GM23338 (cell line): ENCODE measurements at regions not wholly inside any gene's neighbourhood (a gene's known extent, or its start where the extent isn't known, plus 50 kb on each side); places are given as distances from the start of the nearest gene placed in this dataset.

Source experiments
- ATAC-seq: fragments of 200-7000 bp; cut with Tn5 transposase; 3 replicates; pipeline ENCODE4 v1.9.1; 2020
- DNase-seq: peaks from one replicate; pipeline ENCODE4 v3.0.0-alpha.2; 2015; ENCODE audit warnings: low spot score
- H2AFZ ChIP-seq: fragments of 200-600 bp; sonication (generic); 2 replicates; pipeline ENCODE4 v1.8.0; 2016; ENCODE audit warnings: antibody characterized with exemption, mild to moderate bottlenecking, moderate library complexity
- H3F3A ChIP-seq: fragments of 200-600 bp; sonication (generic); replicated peaks from 2 replicates; pipeline ENCODE4 v1.8.0; 2017; ENCODE audit warnings: antibody characterized with exemption, mixed run types, low read depth
- H3K27ac ChIP-seq: fragments of 200-600 bp; sonication (generic); 2 replicates; pipeline ENCODE4 v1.6.1; 2016; ENCODE audit warnings: low read depth
- H3K27me3 ChIP-seq: fragments of 200-600 bp; sonication (generic); 2 replicates; pipeline ENCODE4 v1.8.0; 2016; ENCODE audit warnings: mild to moderate bottlenecking, mixed run types, moderate library complexity; ENCODE audit not compliant: insufficient read depth
- H3K36me3 ChIP-seq: fragments of 200-600 bp; sonication (generic); 2 replicates; pipeline ENCODE4 v1.8.0; 2016; ENCODE audit warnings: mild to moderate bottlenecking; ENCODE audit not compliant: insufficient read depth
- H3K4me1 ChIP-seq: fragments of 200-600 bp; sonication (generic); 2 replicates; pipeline ENCODE4 v1.8.0; 2016; ENCODE audit warnings: mild to moderate bottlenecking, moderate library complexity; ENCODE audit not compliant: insufficient read depth
- H3K4me2 ChIP-seq: fragments of 200-600 bp; sonication (generic); 2 replicates; pipeline ENCODE4 v1.7.1; 2017; ENCODE audit warnings: mixed run types
- H3K4me3 ChIP-seq: fragments of 200-600 bp; sonication (generic); 2 replicates; pipeline ENCODE4 v1.6.1; 2016; ENCODE audit warnings: mixed run types
- H3K79me2 ChIP-seq: fragments of 200-600 bp; sonication (generic); replicated peaks from 2 replicates; pipeline ENCODE4 v1.8.0; 2017; ENCODE audit warnings: mild to moderate bottlenecking; ENCODE audit not compliant: insufficient read depth
- H3K9me2 ChIP-seq: fragments of 200-600 bp; sonication (generic); 2 replicates; pipeline ENCODE4 v1.8.0; 2017; ENCODE audit not compliant: insufficient read depth
- H4K20me1 ChIP-seq: fragments of 200-600 bp; sonication (generic); replicated peaks from 2 replicates; pipeline ENCODE4 v1.8.0; 2017; ENCODE audit warnings: mild to moderate bottlenecking; ENCODE audit not compliant: insufficient read depth
- H3K27ac Mint-ChIP-seq: 2 replicates; pipeline ENCODE4 v1.8.0; 2020; ENCODE audit warnings: inconsistent platforms, mild to moderate bottlenecking, moderate library complexity, mixed read lengths
- H3K27me3 Mint-ChIP-seq: 3 replicates; pipeline ENCODE4 v1.8.0; 2022; ENCODE audit warnings: low read depth, mild to moderate bottlenecking, moderate library complexity, mixed read lengths, inconsistent platforms; ENCODE audit not compliant: insufficient read depth, poor library complexity
- H3K36me3 Mint-ChIP-seq: 3 replicates; pipeline ENCODE4 v1.8.0; 2021; ENCODE audit warnings: low read depth, mild to moderate bottlenecking, inconsistent platforms, moderate library complexity, mixed read lengths
- H3K4me1 Mint-ChIP-seq: 3 replicates; pipeline ENCODE4 v1.8.0; 2020; ENCODE audit warnings: mild to moderate bottlenecking, inconsistent platforms, mixed read lengths
- H3K4me3 Mint-ChIP-seq: 3 replicates; pipeline ENCODE4 v1.8.0; 2021; ENCODE audit warnings: moderate library complexity, mild to moderate bottlenecking, inconsistent platforms, mixed read lengths
- H3K9me3 Mint-ChIP-seq: 3 replicates; pipeline ENCODE4 v1.8.0; 2020; ENCODE audit warnings: moderate library complexity, mild to moderate bottlenecking, inconsistent platforms, mixed read lengths
- CTCF ChIP-seq, 2 experiments: fragments of 200-600 bp in 1 of 2; sonication (generic) in 1 of 2; conservative IDR thresholded peaks; 2 replicates each; pipeline versions ENCODE4 v1.5.1 to v1.6.1; 2016 to 2017; ENCODE audit warnings: antibody characterized with exemption in 2 of 2, low read depth in 2 of 2, mild to moderate bottlenecking in 2 of 2, moderate library complexity in 1 of 2
- EZH2 ChIP-seq: fragments of 200-600 bp; sonication (generic); IDR thresholded peaks from one replicate; pipeline ENCODE4 v1.8.0; 2017; ENCODE audit warnings: antibody characterized with exemption, mild to moderate bottlenecking, low read depth; ENCODE audit not compliant: unreplicated experiment
- EZH2phosphoT487 ChIP-seq: fragments of 200-600 bp; sonication (generic); IDR thresholded peaks from one replicate; pipeline ENCODE4 v1.8.1; 2018; ENCODE audit warnings: antibody characterized with exemption; ENCODE audit not compliant: unreplicated experiment
- JUNB ChIP-seq: IDR thresholded peaks from one replicate; pipeline ENCODE4 v1.6.1; 2016; ENCODE audit warnings: antibody characterized with exemption; ENCODE audit not compliant: unreplicated experiment
- NANOG ChIP-seq: IDR thresholded peaks from 2 replicates; pipeline ENCODE4 v1.6.1; 2016; ENCODE audit warnings: antibody characterized with exemption, borderline replicate concordance
- POLR2AphosphoS5 ChIP-seq: IDR thresholded peaks from 2 replicates; pipeline ENCODE4 v1.6.1; 2016; ENCODE audit warnings: antibody characterized with exemption, low read depth
- REST ChIP-seq: IDR thresholded peaks from one replicate; pipeline ENCODE4 v1.6.1; 2018; ENCODE audit warnings: antibody characterized with exemption; ENCODE audit not compliant: unreplicated experiment
- STAT1 ChIP-seq: IDR thresholded peaks from one replicate; pipeline ENCODE4 v1.6.1; 2016; ENCODE audit warnings: antibody characterized with exemption; ENCODE audit not compliant: unreplicated experiment
- ZNF114 ChIP-seq: fragments of 250-450 bp; sonication (Bioruptor Pico); IDR thresholded peaks from 2 replicates; pipeline ENCODE4 v1.5.0; 2020; ENCODE audit warnings: mild to moderate bottlenecking, moderate library complexity
- ZNF331 ChIP-seq: fragments of 250-450 bp; sonication (Bioruptor Pico); IDR thresholded peaks from 2 replicates; pipeline ENCODE4 v1.5.0; 2020; ENCODE audit warnings: low read depth, mild to moderate bottlenecking, moderate library complexity
- TF ChIP-seq, protein P1 (sequence below): IDR thresholded peaks from 2 replicates; pipeline ENCODE4 v1.6.1; 2016; ENCODE audit warnings: antibody characterized with exemption

DNA sequence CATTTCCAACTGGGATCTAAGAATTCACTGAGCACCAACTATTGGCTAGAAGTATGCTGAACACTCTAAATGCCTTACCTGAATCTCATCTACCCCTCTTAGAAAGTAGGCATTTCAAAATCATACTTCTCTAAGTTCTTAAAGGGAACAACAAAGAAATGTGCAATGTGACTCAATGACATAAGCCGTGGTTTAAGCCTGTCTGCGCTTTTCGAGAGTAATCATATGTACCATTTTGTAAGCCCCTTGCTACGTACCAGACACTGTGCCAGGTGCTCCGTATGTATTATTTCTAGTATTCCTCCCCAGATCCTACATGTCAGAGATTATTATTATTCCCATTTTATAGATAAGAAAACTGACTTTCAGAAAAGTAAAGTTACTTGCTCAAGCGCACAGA is 454.2 kb downstream of the SETD4 start (continued):
- no peak for TF ChIP-seq EZH2phosphoT487
- TF ChIP-seq POLR2AphosphoS5 = no peak
- no peak for TF ChIP-seq STAT1
- TF ChIP-seq REST = no peak
- TF ChIP-seq ZNF331 = no peak
- TF ChIP-seq JUNB = no peak
- TF ChIP-seq CTCF (conservative IDR thresholded peaks at IDR 0.05; ENCODE audit: low read depth in 2 of 2) = no peak
- TF ChIP-seq, protein P1, sequence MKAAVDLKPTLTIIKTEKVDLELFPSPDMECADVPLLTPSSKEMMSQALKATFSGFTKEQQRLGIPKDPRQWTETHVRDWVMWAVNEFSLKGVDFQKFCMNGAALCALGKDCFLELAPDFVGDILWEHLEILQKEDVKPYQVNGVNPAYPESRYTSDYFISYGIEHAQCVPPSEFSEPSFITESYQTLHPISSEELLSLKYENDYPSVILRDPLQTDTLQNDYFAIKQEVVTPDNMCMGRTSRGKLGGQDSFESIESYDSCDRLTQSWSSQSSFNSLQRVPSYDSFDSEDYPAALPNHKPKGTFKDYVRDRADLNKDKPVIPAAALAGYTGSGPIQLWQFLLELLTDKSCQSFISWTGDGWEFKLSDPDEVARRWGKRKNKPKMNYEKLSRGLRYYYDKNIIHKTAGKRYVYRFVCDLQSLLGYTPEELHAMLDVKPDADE = no peak
- no peak for TF ChIP-seq NANOG

DNA sequence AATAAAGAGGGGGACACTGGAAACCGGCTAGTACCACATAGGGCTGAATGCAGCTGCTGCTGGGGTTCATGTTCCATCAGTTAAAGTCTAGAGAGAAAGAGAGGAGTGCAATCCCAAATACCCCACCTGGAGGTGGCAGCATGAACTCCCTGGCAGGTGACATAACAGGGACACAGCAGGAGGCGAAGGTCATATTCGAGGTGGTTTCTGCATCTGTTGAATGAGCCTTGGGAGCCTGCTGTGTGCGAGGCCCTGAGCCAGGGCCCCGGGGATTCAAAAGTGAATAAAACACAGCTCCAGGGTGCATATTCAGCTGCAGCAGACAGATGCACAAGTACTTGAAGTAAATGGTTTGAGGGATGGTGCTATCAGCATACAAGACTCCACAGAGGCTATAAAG is 456.8 kb downstream of the SETD4 start:
- ATAC-seq = peak; percentile 79

More for the DNA sequence above, 456.8 kb downstream of the SETD4 start:
- Histone ChIP-seq H3K27me3 (no peaks in the 10 kb centered on the region), H3K9me2 (no peaks in the 10 kb centered on the region), H3K79me2 (no peaks in the 10 kb centered on the region), H3F3A (no peaks in the 10 kb centered on the region), H4K20me1 (no peaks in the 10 kb centered on the region), H3K4me3 (no peak overlapping the region), H2AFZ (peak overlapping the region; percentile 38; the same call in 1 of the 2 replicates), H3K4me2 (peak overlapping the region; percentile 26; the same call in 1 of the 2 replicates), H3K4me1 (peaks cover 9% of the 10 kb centered on the region), H3K36me3 (no peaks in the 10 kb centered on the region), H3K27ac (no peak overlapping the region)
- Mint-ChIP-seq H3K4me1 (peaks cover 16% of the 10 kb centered on the region), H3K4me3 (no peak overlapping the region), H3K9me3 (peaks cover 4% of the 10 kb centered on the region; the same call in 2 of the 3 replicates), H3K36me3 (no peaks in the 10 kb centered on the region; the same call in 2 of the 3 replicates), H3K27me3 (peaks cover 2% of the 10 kb centered on the region), H3K27ac (no peak overlapping the region)
- peak; percentile 67 for DNase-seq
- no peak for TF ChIP-seq ZNF114 (CRISPR knock-in tag)
- no peak for TF ChIP-seq EZH2
- TF ChIP-seq EZH2phosphoT487 = no peak
- TF ChIP-seq CTCF (conservative IDR thresholded peaks at IDR 0.05; ENCODE audit: low read depth in 2 of 2) = peak; percentile 34 to 40
